ENCODE measurements at regions not wholly inside any gene's neighbourhood (a gene's known extent, or its start where the extent isn't known, plus 50 kb on each side); places are given as distances from the start of the nearest gene placed in this dataset.

DNA sequence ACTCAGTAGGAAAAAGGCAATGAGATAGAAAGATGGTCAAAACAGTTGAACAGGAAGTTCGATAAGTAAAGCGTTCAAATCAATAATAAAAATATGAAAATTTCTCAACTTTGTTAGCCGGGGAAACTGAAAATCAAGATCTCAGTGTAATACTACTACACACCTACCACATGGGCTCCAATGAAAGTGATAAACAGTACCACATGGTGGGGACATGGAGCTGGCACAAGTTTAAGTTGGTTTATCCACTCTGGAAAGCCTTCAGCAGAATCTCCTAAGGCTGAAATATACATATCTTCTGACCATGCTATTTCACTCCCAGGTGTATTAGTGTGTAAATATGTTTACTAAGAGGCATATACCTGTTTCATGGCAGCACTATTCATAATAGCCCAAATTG lies 126.8 kb downstream of the NXNL2 start:
- TF ChIP-seq RAD21 (IDR thresholded peaks at IDR 0.05): peak; percentile 22 to 29
- TF ChIP-seq JUND (IDR thresholded peaks at IDR 0.05): no peak
- no peak for TF ChIP-seq NR2F2 (IDR thresholded peaks at IDR 0.05)
- TF ChIP-seq EGR1 (IDR thresholded peaks at IDR 0.05; ENCODE audit: low read depth in 2 of 2): no peak
- TF ChIP-seq CTCF (IDR thresholded peaks at IDR 0.05; ENCODE audit: low read depth, low read length, missing input control): no peak
- TF ChIP-seq, protein P1, sequence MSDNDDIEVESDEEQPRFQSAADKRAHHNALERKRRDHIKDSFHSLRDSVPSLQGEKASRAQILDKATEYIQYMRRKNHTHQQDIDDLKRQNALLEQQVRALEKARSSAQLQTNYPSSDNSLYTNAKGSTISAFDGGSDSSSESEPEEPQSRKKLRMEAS (IDR thresholded peaks at IDR 0.05): no peak
- TF ChIP-seq RXRA (IDR thresholded peaks at IDR 0.05): no peak
- no peak for TF ChIP-seq ZBTB33 (IDR thresholded peaks at IDR 0.05)

Measured in liver (tissue), 3 donors.